ENCODE measurements at regions not wholly inside any gene's neighbourhood (a gene's known extent, or its start where the extent isn't known, plus 50 kb on each side); places are given as distances from the start of the nearest gene placed in this dataset.

DNA sequence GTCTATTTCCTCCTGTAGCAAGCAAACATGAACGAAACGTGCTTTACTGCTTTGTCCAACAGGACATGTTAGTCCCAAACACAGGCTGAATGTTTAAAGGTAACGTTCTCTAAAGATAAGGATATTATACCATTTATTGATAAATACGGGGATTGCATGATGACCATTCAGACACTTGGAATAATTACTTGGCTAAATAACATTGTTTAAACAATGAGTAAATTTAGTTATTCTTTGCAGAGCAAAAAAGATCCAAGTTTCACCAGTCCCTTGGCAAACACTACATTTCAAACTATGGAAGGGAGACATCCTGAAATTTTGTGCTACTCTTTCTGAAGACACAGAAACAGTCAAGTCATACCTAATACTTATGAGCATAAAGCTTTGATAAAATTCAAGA lies 88.0 kb downstream of the ZNF280B start:
- TF ChIP-seq, protein P1, sequence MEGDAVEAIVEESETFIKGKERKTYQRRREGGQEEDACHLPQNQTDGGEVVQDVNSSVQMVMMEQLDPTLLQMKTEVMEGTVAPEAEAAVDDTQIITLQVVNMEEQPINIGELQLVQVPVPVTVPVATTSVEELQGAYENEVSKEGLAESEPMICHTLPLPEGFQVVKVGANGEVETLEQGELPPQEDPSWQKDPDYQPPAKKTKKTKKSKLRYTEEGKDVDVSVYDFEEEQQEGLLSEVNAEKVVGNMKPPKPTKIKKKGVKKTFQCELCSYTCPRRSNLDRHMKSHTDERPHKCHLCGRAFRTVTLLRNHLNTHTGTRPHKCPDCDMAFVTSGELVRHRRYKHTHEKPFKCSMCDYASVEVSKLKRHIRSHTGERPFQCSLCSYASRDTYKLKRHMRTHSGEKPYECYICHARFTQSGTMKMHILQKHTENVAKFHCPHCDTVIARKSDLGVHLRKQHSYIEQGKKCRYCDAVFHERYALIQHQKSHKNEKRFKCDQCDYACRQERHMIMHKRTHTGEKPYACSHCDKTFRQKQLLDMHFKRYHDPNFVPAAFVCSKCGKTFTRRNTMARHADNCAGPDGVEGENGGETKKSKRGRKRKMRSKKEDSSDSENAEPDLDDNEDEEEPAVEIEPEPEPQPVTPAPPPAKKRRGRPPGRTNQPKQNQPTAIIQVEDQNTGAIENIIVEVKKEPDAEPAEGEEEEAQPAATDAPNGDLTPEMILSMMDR (conservative IDR thresholded peaks at IDR 0.05; ENCODE audit: low read length): no peak
- no peak for TF ChIP-seq EZH2phosphoT487 (IDR thresholded peaks at IDR 0.05; ENCODE audit: borderline replicate concordance, low read depth, low read length)
